ENCODE measurements at regions not wholly inside any gene's neighbourhood (a gene's known extent, or its start where the extent isn't known, plus 50 kb on each side); places are given as distances from the start of the nearest gene placed in this dataset.

DNA sequence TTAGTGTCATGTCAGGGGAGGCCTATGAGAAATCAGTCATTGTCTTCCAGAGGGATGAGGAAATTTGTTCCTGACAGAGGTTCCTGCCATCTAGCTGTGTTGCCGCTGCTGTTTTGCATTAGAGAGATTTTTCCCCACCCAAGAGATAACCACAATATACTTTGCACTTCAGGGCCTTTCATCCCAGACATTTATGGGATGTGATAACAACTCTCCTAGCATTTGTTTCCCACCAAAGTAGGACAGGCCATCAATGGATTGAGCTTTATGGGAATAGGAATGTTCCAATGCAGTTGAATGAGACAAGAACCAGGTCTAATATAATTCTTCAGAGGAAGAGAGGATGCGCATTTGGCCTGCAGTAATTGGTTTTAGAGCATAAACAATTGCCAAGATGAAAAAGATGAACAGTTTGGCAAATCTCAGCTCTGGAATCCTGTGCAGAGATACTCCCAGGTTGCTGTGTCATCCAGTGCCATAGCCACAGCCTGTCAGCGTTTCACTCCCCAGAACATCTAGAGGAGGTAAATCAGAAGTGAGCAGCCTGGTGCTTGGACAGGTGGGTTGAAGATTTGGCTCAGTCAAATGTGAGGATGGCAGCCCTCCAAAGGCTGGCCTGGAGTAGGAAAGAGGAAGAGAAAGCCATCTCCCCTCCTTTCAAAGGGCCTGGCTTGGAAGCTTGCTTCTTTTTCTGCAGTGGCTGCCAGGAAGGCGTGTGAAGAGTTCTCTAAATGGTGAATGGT lies 93.7 kb upstream of the SETBP1 start:
- H3K36me3 ChIP-seq (ENCODE audit: insufficient read depth, low read length) = no peaks in the 10 kb centered on the region
- no peaks in the 10 kb centered on the region for H3K27me3 ChIP-seq (ENCODE audit: control insufficient read depth, insufficient read depth, low read length)
- H3K9ac ChIP-seq (ENCODE audit: low read depth, low read length) = no peak overlapping the region

DNA sequence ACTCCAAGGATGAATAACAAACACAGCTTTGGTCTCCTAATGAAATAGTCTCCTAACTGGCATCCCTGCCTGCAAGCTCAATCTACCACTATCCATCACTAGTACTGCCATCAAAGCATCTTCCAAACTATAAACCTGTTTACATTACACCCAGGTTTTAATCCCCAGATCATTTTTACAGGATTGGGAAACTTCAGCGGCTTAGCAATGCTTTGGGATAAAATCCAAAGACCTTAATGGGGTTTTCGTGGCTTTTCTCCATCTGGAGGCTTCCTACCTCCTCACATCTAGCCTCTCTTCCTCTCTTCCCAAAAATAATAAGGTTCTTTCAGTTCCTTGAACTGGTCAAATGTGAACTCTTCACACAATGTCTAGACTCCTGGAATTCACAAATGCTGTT lies 92.2 kb upstream of the SETBP1 start:
- Histone ChIP-seq H3K4me3 (ENCODE audit: low read length) (no peak overlapping the region), H3K27me3 (ENCODE audit: control insufficient read depth, insufficient read depth, low read length) (no peaks in the 10 kb centered on the region), H3K9me3 (replicated peaks; ENCODE audit: low read length) (no peaks in the 10 kb centered on the region), H3K9ac (ENCODE audit: low read depth, low read length) (no peak overlapping the region), H3K36me3 (ENCODE audit: insufficient read depth, low read length) (no peaks in the 10 kb centered on the region), H3K4me2 (ENCODE audit: low read length) (no peak overlapping the region), H3K4me1 (ENCODE audit: control insufficient read depth, insufficient read depth, low read length) (peaks cover 20% of the 10 kb centered on the region)

More for the DNA sequence above, 93.7 kb upstream of the SETBP1 start:
- H3K9me3 ChIP-seq (replicated peaks; ENCODE audit: low read length) = no peaks in the 10 kb centered on the region
- no peak overlapping the region for H3K4me3 ChIP-seq (ENCODE audit: low read length)
- H3K4me2 ChIP-seq (ENCODE audit: low read length) = no peak overlapping the region
- H3K4me1 ChIP-seq (ENCODE audit: control insufficient read depth, insufficient read depth, low read length) = peaks cover 12% of the 10 kb centered on the region

DNA sequence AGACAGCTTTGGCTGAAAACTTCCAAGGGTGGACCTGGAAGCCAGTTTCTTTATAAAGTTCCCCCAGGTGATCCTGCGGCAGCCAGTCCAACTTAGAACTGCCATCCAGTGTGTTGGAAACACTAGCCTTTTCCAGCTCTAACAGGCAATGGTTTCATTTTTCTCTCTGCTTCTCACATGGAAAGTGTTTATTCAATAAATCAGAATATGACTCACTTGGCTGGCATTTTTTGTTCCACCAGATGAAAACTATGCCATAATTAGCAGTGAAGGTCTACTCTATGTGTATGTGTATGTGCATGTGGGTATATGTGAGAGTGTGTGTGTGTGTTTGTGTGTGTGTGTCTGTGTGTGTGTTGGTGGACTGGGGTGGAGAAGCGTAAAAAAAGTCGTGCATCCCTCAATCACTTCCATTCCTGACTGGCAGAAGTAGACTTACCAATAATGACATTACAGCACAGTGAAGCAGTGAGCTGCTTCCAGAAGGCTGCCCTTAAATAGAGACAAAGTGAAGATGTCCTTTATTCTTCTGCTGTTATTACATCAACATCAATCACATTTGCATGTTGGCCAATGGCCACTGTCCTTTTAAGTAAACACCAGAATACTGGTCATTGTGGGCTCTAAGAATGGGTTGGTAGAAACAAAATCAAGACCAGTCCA lies 90.9 kb upstream of the SETBP1 start:
- no peak overlapping the region for H3K4me3 ChIP-seq (ENCODE audit: low read length)

DNA sequence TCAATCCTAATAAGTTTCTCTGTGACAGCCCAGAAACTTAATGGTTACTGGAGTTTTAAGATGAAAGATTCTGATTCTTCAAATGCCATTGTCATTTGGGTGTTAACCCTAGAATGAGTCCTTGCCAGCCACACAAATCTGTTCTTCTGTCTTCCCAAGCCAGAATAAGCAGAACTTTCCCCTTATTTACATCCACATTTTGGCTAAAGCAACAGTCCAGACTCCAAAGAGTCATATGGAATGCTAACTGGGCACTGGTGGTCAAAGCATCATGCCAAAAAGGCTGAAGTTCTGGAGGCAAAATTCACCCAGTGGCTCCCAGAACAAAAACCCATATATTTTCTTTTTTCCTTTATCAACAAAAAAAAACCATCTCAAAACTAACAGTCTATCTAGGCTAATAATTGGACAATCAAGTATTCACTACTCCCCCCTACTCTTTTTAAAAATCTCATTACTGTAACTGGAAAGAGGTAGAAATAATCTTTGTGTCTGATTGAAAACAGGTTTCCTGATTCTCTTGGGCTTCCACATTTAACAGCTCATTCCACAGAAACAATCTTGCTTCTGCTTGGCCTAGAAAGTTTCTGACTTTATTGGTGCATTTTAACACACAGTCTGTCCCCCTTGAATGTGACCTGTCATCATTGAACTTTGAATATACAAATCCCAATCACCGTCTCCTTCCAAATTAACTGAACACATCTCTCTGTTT lies 89.6 kb upstream of the SETBP1 start:
- Histone ChIP-seq H3K27me3 (ENCODE audit: control insufficient read depth, insufficient read depth, low read length) (no peaks in the 10 kb centered on the region), H3K9me3 (replicated peaks; ENCODE audit: low read length) (no peaks in the 10 kb centered on the region), H3K4me3 (ENCODE audit: low read length) (no peak overlapping the region), H3K36me3 (ENCODE audit: insufficient read depth, low read length) (no peaks in the 10 kb centered on the region), H3K4me1 (ENCODE audit: control insufficient read depth, insufficient read depth, low read length) (peaks cover 34% of the 10 kb centered on the region), H3K4me2 (ENCODE audit: low read length) (no peak overlapping the region), H3K9ac (ENCODE audit: low read depth, low read length) (no peak overlapping the region)

More for the DNA sequence above, 90.9 kb upstream of the SETBP1 start:
- H3K9me3 ChIP-seq (replicated peaks; ENCODE audit: low read length) = no peaks in the 10 kb centered on the region
- H3K4me2 ChIP-seq (ENCODE audit: low read length) = peak overlapping the region; percentile 55
- H3K9ac ChIP-seq (ENCODE audit: low read depth, low read length) = no peak overlapping the region
- no peaks in the 10 kb centered on the region for H3K36me3 ChIP-seq (ENCODE audit: insufficient read depth, low read length)
- H3K27me3 ChIP-seq (ENCODE audit: control insufficient read depth, insufficient read depth, low read length) = no peaks in the 10 kb centered on the region
- H3K4me1 ChIP-seq (ENCODE audit: control insufficient read depth, insufficient read depth, low read length) = peaks cover 24% of the 10 kb centered on the region

DNA sequence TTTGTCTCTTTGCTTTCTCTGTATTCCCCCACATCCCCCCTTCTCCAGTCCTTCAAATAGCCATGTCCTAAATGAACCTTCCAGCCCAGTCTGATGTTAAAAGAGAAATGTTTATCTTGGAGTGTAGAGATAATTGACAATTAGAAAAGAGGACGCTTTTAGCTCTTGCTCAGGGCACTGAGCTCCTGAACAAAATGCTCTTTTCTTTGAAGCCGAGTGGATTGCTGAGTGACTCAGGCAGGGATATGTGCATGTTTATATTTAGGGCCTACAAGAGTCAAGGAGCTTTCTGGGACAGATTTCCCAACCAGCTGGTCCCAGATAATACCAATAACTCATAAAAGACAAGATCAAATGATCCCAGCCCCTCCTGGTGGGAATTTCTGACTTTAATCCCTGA lies 88.0 kb upstream of the SETBP1 start:
- H3K9ac ChIP-seq (ENCODE audit: low read depth, low read length) = peak overlapping the region; percentile 30
- H3K4me2 ChIP-seq (ENCODE audit: low read length) = no peak overlapping the region
- no peaks in the 10 kb centered on the region for H3K9me3 ChIP-seq (replicated peaks; ENCODE audit: low read length)
- H3K36me3 ChIP-seq (ENCODE audit: insufficient read depth, low read length) = no peaks in the 10 kb centered on the region
- no peak overlapping the region for H3K4me3 ChIP-seq (ENCODE audit: low read length)
- peaks cover 41% of the 10 kb centered on the region for H3K4me1 ChIP-seq (ENCODE audit: control insufficient read depth, insufficient read depth, low read length)
- H3K27me3 ChIP-seq (ENCODE audit: control insufficient read depth, insufficient read depth, low read length) = no peaks in the 10 kb centered on the region

DNA sequence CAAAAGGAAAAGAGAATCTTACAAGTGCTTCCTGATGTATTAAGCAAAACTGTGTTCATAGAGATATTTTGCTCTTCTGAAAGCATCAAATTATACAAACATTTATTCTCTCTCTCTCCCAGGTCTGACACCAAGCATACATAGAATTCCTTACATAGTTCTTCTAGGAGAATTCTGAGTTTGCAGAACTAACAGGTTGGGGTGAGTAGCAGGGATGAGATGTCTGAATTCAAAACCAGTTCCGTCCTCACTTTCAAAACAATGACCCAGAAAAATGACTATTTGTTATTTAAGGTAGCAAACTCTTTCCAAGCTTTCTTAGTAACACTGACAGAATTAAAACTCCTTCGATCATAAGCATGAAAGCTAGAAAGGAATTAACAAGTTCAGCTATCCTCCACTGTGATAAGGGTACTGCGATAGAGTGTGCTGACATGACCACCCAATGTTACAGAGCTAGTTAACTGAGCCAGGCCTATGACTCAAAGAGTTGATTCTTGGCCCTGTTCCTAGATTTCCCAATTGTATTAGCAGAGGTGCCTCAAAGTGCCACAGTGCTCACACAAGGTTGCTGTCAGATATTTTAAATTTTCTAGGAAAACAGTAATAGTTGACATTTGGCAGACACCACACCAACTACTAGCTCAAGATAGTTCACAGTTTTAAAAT lies 85.8 kb upstream of the SETBP1 start:
- Histone ChIP-seq H3K27me3 (ENCODE audit: control insufficient read depth, insufficient read depth, low read length) (no peaks in the 10 kb centered on the region), H3K9me3 (replicated peaks; ENCODE audit: low read length) (no peaks in the 10 kb centered on the region), H3K4me2 (ENCODE audit: low read length) (no peak overlapping the region), H3K4me3 (ENCODE audit: low read length) (no peak overlapping the region), H3K36me3 (ENCODE audit: insufficient read depth, low read length) (no peaks in the 10 kb centered on the region), H3K9ac (ENCODE audit: low read depth, low read length) (no peak overlapping the region), H3K4me1 (ENCODE audit: control insufficient read depth, insufficient read depth, low read length) (peaks cover 44% of the 10 kb centered on the region)

DNA sequence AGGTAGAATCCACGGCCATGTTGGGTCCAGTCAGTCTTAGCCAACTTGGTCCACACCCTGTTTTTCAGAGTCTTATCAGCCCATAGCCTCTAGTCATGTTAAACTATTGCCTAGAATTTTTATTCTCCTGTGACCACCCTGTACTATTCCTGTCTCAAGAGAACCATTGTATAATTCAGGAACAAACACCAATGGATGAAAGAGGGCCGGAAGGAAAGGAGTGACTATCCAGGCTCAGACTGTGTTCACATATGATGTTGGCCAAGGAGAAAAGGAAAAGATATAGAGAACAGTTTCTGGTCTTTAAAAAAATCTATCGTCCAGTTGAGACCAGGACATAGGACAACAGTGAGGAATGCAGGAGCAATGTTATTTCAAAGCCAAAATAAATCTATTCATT lies 82.9 kb upstream of the SETBP1 start:
- no peaks in the 10 kb centered on the region for H3K36me3 ChIP-seq (ENCODE audit: insufficient read depth, low read length)
- H3K27me3 ChIP-seq (ENCODE audit: control insufficient read depth, insufficient read depth, low read length) = no peaks in the 10 kb centered on the region
- no peak overlapping the region for H3K4me3 ChIP-seq (ENCODE audit: low read length)
- no peak overlapping the region for H3K9ac ChIP-seq (ENCODE audit: low read depth, low read length)
- no peak overlapping the region for H3K4me2 ChIP-seq (ENCODE audit: low read length)
- H3K4me1 ChIP-seq (ENCODE audit: control insufficient read depth, insufficient read depth, low read length) = peaks cover 58% of the 10 kb centered on the region
- H3K9me3 ChIP-seq (replicated peaks; ENCODE audit: low read length) = no peaks in the 10 kb centered on the region

DNA sequence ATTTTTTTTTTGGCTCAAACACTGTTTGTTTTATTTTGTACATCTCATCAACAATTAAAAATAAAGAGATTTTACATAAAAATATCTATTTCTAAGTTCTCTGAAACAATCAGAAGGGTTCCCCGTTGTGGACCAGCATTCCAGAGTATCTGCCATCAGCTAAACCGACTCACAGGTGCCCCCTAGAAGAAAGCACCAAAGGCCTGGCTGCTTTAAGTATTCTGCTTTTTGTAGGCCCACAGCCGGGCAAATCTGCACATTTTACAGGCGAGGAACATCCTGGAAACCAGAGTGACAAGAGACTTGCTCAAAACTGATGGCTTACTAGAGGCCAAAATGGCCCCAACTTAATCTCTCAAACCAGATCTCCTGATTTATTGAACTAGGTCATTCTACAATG lies 82.2 kb upstream of the SETBP1 start:
- Histone ChIP-seq H3K4me1 (ENCODE audit: control insufficient read depth, insufficient read depth, low read length) (peaks cover 61% of the 10 kb centered on the region), H3K36me3 (ENCODE audit: insufficient read depth, low read length) (no peaks in the 10 kb centered on the region), H3K4me3 (ENCODE audit: low read length) (no peak overlapping the region), H3K9me3 (replicated peaks; ENCODE audit: low read length) (no peaks in the 10 kb centered on the region), H3K27me3 (ENCODE audit: control insufficient read depth, insufficient read depth, low read length) (no peaks in the 10 kb centered on the region), H3K4me2 (ENCODE audit: low read length) (no peak overlapping the region), H3K9ac (ENCODE audit: low read depth, low read length) (no peak overlapping the region)

DNA sequence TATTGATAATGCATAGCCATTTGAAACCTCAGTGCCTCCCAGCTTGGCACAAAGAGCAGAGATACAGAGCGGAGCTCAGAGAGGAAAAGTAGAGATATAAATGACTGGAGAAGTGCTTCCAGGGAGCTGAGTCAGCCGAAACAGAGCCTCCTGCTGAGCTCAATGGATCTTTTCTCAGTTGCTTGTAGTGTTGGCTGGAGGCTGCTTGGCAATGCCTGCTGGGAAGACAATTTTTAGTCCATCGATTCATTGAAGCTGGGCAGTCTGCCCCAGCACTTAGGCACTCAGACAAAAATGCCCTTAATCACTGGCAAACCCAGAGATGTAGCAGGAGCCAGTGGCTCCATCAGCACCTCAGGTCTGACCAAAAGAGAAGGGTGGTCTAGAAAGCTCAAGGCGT lies 81.3 kb upstream of the SETBP1 start:
- Histone ChIP-seq H3K27me3 (ENCODE audit: control insufficient read depth, insufficient read depth, low read length) (no peaks in the 10 kb centered on the region), H3K4me2 (ENCODE audit: low read length) (no peak overlapping the region), H3K4me1 (ENCODE audit: control insufficient read depth, insufficient read depth, low read length) (peaks cover 61% of the 10 kb centered on the region), H3K9ac (ENCODE audit: low read depth, low read length) (no peak overlapping the region), H3K4me3 (ENCODE audit: low read length) (no peak overlapping the region), H3K9me3 (replicated peaks; ENCODE audit: low read length) (no peaks in the 10 kb centered on the region), H3K36me3 (ENCODE audit: insufficient read depth, low read length) (no peaks in the 10 kb centered on the region)

DNA sequence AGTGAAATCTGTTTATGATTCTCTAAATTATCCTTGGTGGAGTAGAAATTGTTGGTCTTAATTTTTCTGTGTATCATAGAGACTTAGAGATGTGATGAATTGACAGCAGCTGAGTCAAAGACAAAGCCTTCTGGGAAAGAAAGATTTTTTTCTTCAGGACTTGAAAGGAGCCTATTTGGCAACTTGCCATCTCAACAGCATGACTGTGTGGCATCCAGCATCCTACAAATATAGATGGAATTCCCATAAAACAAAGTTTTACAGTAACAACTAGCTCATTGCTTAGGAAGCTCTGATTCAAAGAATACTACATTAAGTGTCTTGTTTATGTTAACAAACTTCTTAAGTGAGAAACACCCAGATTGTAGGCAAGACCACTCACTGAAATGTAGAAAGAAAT lies 79.2 kb upstream of the SETBP1 start:
- H3K4me3 ChIP-seq (ENCODE audit: low read length) = peak overlapping the region; percentile 40
- peaks cover 47% of the 10 kb centered on the region for H3K4me1 ChIP-seq (ENCODE audit: control insufficient read depth, insufficient read depth, low read length)
- no peaks in the 10 kb centered on the region for H3K9me3 ChIP-seq (replicated peaks; ENCODE audit: low read length)
- H3K36me3 ChIP-seq (ENCODE audit: insufficient read depth, low read length) = no peaks in the 10 kb centered on the region
- peak overlapping the region; percentile 78 for H3K9ac ChIP-seq (ENCODE audit: low read depth, low read length)
- no peaks in the 10 kb centered on the region for H3K27me3 ChIP-seq (ENCODE audit: control insufficient read depth, insufficient read depth, low read length)
- peak overlapping the region; percentile 50 for H3K4me2 ChIP-seq (ENCODE audit: low read length)

DNA sequence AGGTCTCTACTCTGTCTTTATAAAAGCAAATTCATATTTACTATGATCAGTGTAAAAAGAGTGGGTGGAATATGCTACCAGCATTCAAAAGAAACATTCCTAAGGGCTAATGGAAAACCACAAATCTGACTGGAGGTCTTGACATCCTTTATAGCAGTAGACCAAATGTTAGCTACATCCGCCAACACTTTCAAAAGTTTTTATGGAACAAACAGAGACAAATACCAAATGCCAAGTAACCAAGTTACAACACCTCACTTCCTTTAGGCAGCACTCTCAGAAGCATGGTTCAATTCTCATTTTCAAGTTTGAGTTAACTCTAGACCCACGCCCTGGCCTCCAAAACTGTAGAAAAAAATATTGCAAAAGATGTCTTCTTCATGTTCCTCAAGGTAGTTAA lies 78.3 kb upstream of the SETBP1 start:
- Histone ChIP-seq H3K27me3 (ENCODE audit: control insufficient read depth, insufficient read depth, low read length) (no peaks in the 10 kb centered on the region), H3K4me3 (ENCODE audit: low read length) (no peak overlapping the region), H3K9ac (ENCODE audit: low read depth, low read length) (peak overlapping the region; percentile 78)

More for the DNA sequence above, 78.3 kb upstream of the SETBP1 start:
- H3K4me2 ChIP-seq (ENCODE audit: low read length) = peak overlapping the region; percentile 50
- peaks cover 43% of the 10 kb centered on the region for H3K4me1 ChIP-seq (ENCODE audit: control insufficient read depth, insufficient read depth, low read length)
- H3K9me3 ChIP-seq (replicated peaks; ENCODE audit: low read length) = no peaks in the 10 kb centered on the region
- no peaks in the 10 kb centered on the region for H3K36me3 ChIP-seq (ENCODE audit: insufficient read depth, low read length)
